Sigmoid colon (tissue), 4 donors: ENCODE measurements at regions not wholly inside any gene's neighbourhood (a gene's known extent, or its start where the extent isn't known, plus 50 kb on each side); places are given as distances from the start of the nearest gene placed in this dataset.

Experiments used
- CTCF ChIP-seq, 4 experiments: fragments of 450-650 bp in 3 of 4; fragments of 200-600 bp in 1 of 4; IDR thresholded peaks; one replicate each; pipeline ENCODE4 v1.5.1; 2016 to 2019; ENCODE audit warnings: antibody characterized with exemption in 4 of 4, mild to moderate bottlenecking in 3 of 4, moderate library complexity in 2 of 4
- EP300 ChIP-seq, 4 donors: sonication (generic); formaldehyde crosslinking; IDR thresholded peaks; one replicate each; pipeline ENCODE4 v1.6.1; 2017; ENCODE audit warnings: antibody characterized with exemption in 4 of 4
- POLR2A ChIP-seq, 2 donors: fragments of 450-650 bp; IDR thresholded peaks; one replicate each; pipeline ENCODE4 v1.6.1; 2016; ENCODE audit warnings: antibody characterized with exemption in 2 of 2, mild to moderate bottlenecking in 2 of 2, moderate library complexity in 2 of 2
- POLR2AphosphoS5 ChIP-seq, 4 donors: sonication (generic); formaldehyde crosslinking; IDR thresholded peaks; one replicate each; pipeline ENCODE4 v1.6.1; 2017; ENCODE audit warnings: antibody characterized with exemption in 4 of 4

GRCh38 chr13:53174545-53174944, 145.9 kb downstream of the OLFM4 start:
- TF ChIP-seq CTCF (IDR thresholded peaks at IDR 0.05) (no peak), POLR2A (IDR thresholded peaks at IDR 0.05) (no peak), EP300 (IDR thresholded peaks at IDR 0.05) (no peak), POLR2AphosphoS5 (IDR thresholded peaks at IDR 0.05) (no peak)
